ENCODE measurements at regions not wholly inside any gene's neighbourhood (a gene's known extent, or its start where the extent isn't known, plus 50 kb on each side); places are given as distances from the start of the nearest gene placed in this dataset.

GRCh38 chr1:221072214-221072613 is 193.0 kb downstream of the HLX start:
- DNase-seq: no peak

DNA sequence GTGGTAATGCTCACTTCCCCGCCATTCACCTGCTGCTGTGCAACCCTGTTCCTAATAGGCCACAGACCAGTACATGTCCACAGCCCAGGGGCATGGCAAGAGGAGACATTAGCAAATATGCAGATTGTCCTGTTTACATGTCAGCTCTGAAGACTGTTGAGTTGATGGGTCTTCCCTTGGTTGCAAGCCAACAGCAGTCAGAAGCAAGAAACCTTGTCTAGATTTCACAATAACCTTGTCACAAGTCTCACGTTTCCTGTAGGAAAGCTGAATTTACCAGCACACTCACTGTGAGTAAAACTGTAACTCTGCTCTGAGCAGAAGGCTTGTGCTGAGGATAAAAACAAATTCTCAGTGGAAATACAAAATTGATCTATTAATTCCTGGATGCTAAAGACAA is 195.1 kb downstream of the HLX start:
- DNase-seq: no peak

GRCh38 chr1:221075911-221076310 is 196.7 kb downstream of the HLX start:
- no peak for DNase-seq

- DNase-seq: no peak
Observed at GRCh38 chr1:221076391-221076811, 197.2 kb downstream of the HLX start.

DNA sequence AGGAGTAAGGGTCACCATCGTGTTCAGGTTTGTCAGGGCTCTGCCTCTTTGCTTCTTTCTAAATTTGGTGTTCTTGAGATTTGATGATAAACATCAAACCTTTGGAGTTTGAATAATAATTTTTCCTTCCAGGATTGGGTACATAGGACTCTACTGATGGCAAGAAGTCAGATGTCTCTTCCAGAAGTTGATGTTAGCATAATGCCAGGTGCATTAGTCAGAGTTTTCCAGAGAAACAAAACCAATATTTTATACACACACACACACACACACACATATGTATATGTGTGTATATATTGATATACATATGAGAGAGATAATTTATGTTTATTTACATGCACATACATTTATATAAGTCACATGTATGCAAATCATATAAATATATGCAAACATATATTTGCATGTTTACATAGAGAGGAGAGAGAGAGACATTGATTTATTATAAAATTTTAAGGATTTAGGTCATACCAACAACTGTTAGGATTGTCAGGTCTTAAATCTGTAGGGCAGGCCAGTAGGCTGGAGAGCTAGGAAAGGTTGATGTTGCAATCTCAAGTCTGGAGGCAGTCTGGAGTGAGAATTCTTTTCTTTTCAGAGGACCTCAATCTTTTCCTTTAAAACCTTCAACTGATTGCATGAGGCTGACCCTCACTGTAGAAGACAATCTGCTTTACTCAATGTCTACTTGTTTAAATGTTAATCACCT is 199.2 kb downstream of the HLX start:
- DNase-seq: no peak

- no peak for DNase-seq
Observed at GRCh38 chr1:221083902-221084301, 204.7 kb downstream of the HLX start.

- DNase-seq: no peak
Observed at GRCh38 chr1:221084681-221085080, 205.4 kb downstream of the HLX start.

DNA sequence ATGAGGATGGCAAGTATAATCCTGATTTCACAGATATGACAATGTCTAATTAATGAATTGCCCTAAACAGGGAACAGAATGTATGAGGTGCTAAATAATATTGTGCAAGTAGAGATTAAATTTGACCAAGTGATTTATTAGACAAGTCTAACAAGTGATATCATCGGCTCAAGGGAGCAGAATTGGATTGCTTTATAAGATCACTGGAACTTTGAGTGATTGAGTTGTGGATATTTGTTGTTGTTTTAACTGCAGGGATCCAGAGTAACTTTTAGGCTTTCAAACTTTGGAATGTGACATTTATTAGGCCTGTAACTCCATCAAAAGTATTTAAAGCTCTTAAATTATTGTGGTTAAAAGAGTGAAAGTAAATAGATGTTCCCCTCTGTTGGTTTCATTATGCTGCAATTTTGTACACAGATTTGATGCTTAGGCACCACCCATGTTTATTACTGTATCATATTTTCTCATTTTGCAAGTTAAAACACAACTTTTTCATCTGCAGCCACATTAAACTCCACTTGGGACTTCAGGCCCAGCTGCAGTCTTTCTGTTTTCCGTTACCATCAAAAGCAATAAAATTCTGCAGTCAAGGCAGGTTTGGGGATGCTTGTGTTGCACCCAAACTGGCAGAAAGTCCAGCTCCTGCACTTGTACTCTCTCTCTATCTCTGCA is 206.6 kb downstream of the HLX start:
- no peak for DNase-seq

DNA sequence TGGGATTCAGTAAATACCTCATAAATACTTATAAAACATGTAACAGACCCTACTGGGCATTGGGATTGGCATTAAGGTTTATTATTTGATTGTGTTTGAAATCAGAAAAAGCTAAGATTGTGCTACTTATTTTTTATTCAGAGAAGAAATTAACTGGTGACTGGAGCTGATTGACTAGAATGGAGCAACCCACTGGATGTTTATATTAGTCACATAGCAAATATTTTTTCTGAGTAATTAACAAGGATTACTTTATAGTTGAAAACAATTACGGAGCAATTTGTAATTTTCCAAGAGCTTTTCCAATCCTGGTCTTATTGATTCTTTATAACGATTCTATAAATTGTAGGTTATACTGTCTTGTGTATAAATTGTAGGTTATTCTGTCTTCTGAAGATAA is 208.7 kb downstream of the HLX start:
- DNase-seq: no peak

DNA sequence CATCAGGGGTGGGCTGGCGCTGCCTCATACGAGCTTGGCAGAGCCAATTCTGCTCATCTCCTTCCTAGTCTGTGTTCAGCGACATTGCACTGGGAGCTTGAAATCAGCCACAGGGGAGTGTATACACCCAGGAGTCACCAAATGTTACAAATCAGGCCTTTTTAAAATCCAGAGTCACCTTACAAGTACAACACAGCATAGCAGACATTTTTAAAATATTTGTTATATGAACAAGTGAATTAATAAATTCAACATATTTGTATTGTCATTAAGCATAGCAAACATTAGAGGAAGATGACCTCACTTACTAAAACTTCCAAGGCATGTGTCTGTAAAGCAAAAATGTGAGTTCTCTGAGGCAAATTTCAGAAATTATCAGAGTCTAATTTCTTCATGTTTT is 210.0 kb downstream of the HLX start:
- DNase-seq: no peak

DNA sequence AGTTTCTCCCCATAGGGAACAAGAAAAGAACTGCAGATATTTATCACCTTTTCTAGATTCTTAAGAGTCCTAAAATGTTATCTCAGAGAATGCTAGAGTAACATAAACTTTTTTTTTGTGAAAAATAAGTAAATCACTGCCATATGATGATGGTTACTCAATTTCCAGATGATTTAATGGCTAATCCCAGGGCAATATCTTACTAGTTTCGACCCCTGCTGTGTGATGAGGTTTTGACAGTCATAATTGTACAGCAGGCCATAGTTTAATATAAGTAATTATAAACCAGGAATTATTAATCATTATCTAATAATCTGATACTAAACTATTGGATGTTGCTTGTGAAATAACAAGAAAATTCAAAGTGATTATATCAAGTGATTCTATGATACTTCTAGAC is 210.6 kb downstream of the HLX start:
- DNase-seq: no peak

- no peak for DNase-seq
Observed at GRCh38 chr1:221093903-221094791, 214.9 kb downstream of the HLX start.

DNA sequence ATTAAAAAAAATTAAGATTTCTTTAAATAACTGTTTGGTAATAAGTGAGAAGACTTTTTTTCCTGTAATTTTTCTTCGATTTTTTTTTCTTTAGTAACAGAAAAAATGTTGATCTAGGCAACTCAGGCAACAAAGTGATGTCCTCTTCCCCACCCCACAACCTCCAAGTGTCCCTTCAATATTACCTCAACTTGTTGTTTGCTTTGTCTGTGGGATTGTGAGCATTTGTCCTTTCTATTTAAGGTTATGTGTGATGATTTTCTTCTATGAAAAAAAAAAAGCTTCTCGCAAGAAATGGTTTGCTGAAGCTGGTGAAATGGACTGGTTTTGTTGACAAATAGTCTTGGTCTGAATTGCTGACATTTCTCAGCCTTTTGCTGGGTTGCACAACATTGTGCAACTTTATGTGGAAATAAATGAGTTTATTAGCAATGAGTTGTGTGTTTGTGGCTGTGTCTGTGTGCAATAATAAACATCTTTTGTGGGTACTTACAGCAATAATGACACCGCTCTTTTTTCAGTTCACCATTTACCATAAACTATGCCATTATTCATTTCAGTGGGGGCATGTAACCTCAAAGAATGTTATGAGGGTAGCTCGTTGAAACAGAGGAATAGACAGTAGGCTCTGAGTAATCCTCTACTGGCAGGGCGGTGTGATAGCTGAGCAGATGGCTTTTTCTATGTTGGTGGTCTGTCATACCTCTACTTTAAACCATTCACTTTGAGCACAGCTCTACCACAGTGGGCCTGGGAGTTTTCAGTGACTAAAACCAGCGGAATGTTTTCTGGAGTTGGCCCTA is 218.4 kb downstream of the HLX start:
- DNase-seq: peak; percentile 10 to 58

DNA sequence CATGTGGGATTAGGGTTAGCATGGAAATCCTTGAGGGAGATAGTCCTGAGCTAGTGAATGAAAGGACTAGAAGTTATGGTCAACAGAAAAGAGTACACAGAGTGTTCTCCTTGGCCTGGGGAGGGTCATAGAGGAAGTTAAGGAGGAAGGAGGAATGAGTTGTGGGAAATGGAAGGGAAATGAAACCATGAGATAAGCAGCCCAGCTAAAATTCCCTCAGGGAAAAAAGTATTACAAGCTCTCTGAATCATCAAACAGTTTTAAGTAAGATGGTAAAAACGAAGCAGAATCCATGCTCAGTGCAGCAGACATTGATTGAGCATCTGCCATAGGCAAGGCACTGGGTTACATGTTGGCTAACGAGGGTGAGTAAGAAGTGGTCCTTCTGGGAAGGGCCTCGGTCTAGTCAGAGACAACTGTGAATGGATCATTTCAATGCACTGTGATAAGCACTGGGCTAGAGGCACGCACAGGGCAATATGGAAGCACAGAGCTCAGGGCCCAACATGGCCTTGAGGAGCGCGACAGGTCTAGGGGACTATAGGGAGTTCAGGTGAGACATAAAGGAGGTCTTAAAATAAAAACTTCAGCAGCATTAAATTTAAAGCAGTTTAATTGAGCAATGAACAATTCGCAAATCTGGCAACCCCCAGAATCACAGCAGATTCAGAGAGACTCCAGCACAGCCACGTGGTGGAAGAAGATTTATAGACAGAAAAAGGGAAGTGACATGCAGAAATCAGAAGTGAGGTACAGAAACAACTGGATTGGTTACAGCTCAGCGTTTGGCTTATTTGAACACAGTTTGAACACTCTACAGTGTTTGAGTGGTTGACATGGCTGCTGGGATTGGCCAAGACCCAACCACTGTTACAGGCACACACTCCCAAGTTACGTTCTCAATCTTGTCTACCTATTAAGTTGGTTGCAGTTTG is 219.5 kb downstream of the HLX start:
- peak; percentile 8 to 58 for DNase-seq

GRCh38 chr1:221099747-221100595 is 220.7 kb downstream of the HLX start:
- no peak for DNase-seq

DNA sequence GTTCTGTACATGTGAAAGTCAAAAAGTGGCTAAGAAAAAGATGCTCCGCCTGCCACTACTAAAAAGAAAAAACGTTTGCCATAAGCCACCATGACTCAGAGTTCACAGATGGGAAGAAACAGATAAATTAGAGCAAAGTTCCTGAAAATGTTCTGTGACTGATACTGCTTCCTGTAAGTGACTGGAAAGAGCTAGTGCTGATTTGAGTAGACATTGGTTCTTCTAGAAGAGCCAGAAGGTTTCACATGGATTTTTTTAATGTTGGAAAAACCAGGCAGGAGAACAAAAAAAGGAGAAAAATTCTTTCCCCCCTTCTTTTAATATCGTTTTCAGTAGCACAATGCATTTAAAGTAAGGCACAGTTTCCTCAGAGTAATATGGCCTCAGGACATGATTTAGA is 221.4 kb downstream of the HLX start:
- DNase-seq: no peak

DNA sequence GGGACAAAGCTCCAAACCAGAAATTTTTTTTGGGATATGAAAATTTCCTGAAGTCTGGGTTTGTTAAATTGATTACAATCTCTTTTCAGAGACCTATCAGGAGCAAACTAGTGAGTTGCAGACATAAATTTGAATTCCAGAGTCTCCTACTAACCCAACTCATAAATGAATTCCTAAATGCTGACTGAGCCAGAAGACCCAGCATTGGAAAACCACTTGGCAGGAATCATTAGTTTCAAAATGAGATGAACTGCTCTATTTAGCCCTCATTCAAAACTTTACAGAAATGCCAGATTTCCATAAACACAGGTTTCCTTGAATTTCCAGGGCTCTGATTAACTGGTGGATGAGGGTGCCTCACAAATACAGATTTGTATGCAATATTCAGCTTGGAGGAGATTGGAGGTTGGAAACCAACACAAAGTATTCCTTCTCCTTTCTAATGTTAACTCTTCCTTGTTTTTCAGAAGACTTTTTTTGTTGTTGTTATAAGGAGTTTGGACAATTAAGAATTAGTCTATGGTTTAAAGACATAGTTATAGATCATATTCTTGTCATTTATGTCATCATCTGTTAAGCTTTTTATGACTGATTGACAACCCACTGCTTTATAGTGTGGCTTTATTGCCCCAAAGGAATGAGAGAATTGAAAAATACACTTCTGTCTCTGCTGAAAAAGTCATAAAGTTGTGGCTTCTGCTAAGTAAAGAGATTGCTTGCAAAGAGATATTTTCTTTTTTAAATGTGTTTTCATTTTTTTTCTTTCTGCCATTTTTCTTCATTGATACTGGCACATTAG is 222.8 kb downstream of the HLX start:
- no peak for DNase-seq

DNA sequence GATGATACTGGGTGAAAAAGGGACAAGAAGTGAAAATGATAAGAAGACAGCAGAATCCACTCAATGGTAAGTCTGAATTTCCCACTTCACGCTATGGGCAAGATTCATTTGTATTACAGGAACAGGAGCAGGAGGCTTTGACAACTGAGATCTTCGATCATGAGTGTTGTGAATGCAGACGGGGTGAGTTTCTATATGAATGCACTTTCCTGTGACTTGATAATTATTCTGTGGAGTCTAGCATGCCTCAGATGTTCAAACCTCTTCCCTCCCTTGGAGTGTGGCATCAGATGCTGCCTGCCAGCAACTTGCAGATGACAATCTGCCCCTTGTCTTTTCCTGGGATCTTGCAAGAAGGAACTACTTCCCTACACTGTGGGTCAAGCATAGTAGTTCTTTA is 225.4 kb downstream of the HLX start:
- no peak for DNase-seq

- DNase-seq: no peak
Observed at GRCh38 chr1:221105578-221105977, 226.3 kb downstream of the HLX start.

DNA sequence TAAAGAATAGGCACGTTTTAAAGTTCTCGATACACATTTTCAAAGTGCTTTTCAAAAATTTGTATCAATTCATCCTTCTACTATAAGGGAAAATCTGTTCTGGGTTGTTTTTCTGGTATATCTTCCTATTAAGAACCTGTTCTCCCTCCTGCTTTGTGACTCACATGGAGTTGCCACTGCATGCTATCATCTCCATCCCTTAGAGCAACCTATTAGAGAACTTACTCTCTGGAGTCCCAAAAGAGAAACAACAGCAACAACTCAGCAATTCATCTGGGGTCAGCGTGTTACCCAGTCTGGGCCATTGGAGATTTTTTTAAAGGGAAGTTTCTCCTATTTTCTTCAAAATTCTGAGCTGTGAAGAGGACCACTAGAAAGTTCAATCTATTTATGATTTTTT is 227.4 kb downstream of the HLX start:
- no peak for DNase-seq

Measured in CD4-positive, alpha-beta T cell treated with Interleukin-4 for 1 hour (primary cell).